DOHH2 (cell line): ENCODE measurements at regions not wholly inside any gene's neighbourhood (a gene's known extent, or its start where the extent isn't known, plus 50 kb on each side); places are given as distances from the start of the nearest gene placed in this dataset.

Experiments
- H3F3A ChIP-seq: fragments of 200-600 bp; sonication (generic), shearing (Covaris generic); 2 replicates; pipeline ENCODE4 v1.6.0; 2016; ENCODE audit warnings: antibody characterized with exemption, mild to moderate bottlenecking; ENCODE audit not compliant: control insufficient read depth, insufficient read depth
- H3K27ac ChIP-seq: fragments of 200-600 bp; sonication (generic); 2 replicates; pipeline ENCODE4 v1.5.1; 2014; ENCODE audit warnings: low read depth, mild to moderate bottlenecking, low read length, moderate library complexity
- H3K27me3 ChIP-seq: fragments of 200-600 bp; sonication (generic); 2 replicates; pipeline ENCODE4 v1.6.1; 2014; ENCODE audit warnings: mild to moderate bottlenecking, low read length, mixed read lengths; ENCODE audit not compliant: control insufficient read depth
- H3K36me3 ChIP-seq: fragments of 200-600 bp; sonication (generic); 2 replicates; pipeline ENCODE4 v1.6.1; 2014; ENCODE audit warnings: mild to moderate bottlenecking, low read length, moderate library complexity, mixed read lengths; ENCODE audit not compliant: control insufficient read depth
- H3K4me1 ChIP-seq: fragments of 200-600 bp; sonication (generic); 2 replicates; pipeline ENCODE4 v1.6.1; 2014; ENCODE audit warnings: mild to moderate bottlenecking, low read length, mixed read lengths; ENCODE audit not compliant: control insufficient read depth
- H3K4me2 ChIP-seq: fragments of 200-600 bp; sonication (generic); 2 replicates; pipeline ENCODE4 v1.6.0; 2014; ENCODE audit warnings: mild to moderate bottlenecking, low read length, moderate library complexity
- H3K4me3 ChIP-seq: fragments of 200-600 bp; sonication (generic); 2 replicates; pipeline ENCODE4 v1.5.1; 2014; ENCODE audit warnings: mild to moderate bottlenecking, low read length, mixed read lengths
- H3K79me2 ChIP-seq: fragments of 200-600 bp; sonication (generic); 2 replicates; pipeline ENCODE4 v1.6.1; 2014; ENCODE audit warnings: mild to moderate bottlenecking, low read length, mixed read lengths; ENCODE audit not compliant: control insufficient read depth
- H3K9me2 ChIP-seq: fragments of 200-600 bp; sonication (generic); replicated peaks from 2 replicates; pipeline ENCODE4 v1.6.1; 2014; ENCODE audit warnings: mild to moderate bottlenecking, low read length, mixed read lengths; ENCODE audit not compliant: control insufficient read depth
- H3K9me3 ChIP-seq: fragments of 200-600 bp; sonication (generic); 2 replicates; pipeline ENCODE4 v1.6.1; 2014; ENCODE audit warnings: antibody characterized with exemption, low read length, mixed read lengths; ENCODE audit not compliant: control insufficient read depth, insufficient read depth
- H4K20me1 ChIP-seq: fragments of 200-600 bp; sonication (generic); 2 replicates; pipeline ENCODE4 v1.6.0; 2014; ENCODE audit warnings: low read depth, mild to moderate bottlenecking, antibody characterized with exemption, low read length, moderate library complexity; ENCODE audit not compliant: control insufficient read depth, insufficient read depth
- CTCF ChIP-seq: fragments of 200-600 bp; sonication (generic); IDR thresholded peaks from one replicate; pipeline ENCODE4 v1.5.1; 2014; ENCODE audit warnings: antibody characterized with exemption, mild to moderate bottlenecking, low read depth, low read length; ENCODE audit not compliant: poor library complexity, severe bottlenecking
- EZH2phosphoT487 ChIP-seq: fragments of 200-600 bp; sonication (generic); IDR thresholded peaks from 2 replicates; pipeline ENCODE4 v1.6.1; 2017; ENCODE audit warnings: borderline replicate concordance, mild to moderate bottlenecking, antibody characterized with exemption, low read length, moderate library complexity, mixed read lengths

DNA sequence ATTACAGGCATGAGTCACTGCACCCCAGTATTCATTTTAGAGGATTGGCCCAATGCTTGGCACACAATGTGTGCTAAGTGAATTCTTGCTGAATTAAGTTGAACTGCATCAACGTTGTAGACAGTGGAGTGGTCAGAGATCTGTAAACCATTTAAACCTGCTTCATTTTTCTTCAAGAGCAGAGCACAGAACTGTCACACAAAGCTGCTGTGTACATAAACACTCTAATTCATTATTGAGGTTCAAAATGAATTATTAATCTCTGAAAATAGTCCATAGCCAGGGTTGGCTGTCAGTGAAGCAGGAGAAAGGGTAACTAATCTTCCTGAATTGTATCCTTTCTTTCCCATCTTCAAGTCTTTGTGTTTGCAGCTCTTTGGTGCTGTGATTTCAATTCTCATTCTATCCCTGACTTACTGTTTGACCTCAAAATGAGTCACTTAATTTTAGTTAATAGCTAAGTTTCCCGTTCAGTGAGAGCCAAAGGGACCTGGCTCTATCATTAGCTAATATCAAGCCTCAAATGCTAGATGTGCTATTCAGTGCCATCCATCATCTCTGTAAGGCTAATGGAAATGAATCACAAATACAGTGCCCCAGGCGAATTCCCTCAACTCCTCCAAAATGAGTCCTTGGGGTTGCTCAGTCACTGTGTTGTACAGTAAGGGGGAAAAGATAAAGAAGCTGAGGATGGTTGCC lies 77.0 kb upstream of the TSC22D1 start:
- H3K27ac ChIP-seq, result no peak overlapping the region
- H3K79me2 ChIP-seq, result no peaks in the 10 kb centered on the region
- no peak for TF ChIP-seq CTCF
- TF ChIP-seq EZH2phosphoT487, result no peak
- H3K9me2 ChIP-seq, result no peaks in the 10 kb centered on the region
- no peaks in the 10 kb centered on the region for H3F3A ChIP-seq
- no peaks in the 10 kb centered on the region for H4K20me1 ChIP-seq
- H3K4me2 ChIP-seq, result no peak overlapping the region
- no peaks in the 10 kb centered on the region for H3K9me3 ChIP-seq
- H3K27me3 ChIP-seq, result no peaks in the 10 kb centered on the region
- H3K4me3 ChIP-seq, result no peak overlapping the region
- H3K36me3 ChIP-seq, result no peaks in the 10 kb centered on the region
- no peaks in the 10 kb centered on the region for H3K4me1 ChIP-seq

- H3K27me3 ChIP-seq, result no peaks in the 10 kb centered on the region
- H3K4me1 ChIP-seq, result no peaks in the 10 kb centered on the region
- no peak overlapping the region for H3K27ac ChIP-seq
- no peaks in the 10 kb centered on the region for H3K36me3 ChIP-seq
- H3F3A ChIP-seq, result no peaks in the 10 kb centered on the region
- H3K4me2 ChIP-seq, result no peak overlapping the region
- H3K79me2 ChIP-seq, result no peaks in the 10 kb centered on the region
- no peaks in the 10 kb centered on the region for H3K9me3 ChIP-seq
- H3K9me2 ChIP-seq, result no peaks in the 10 kb centered on the region
- TF ChIP-seq CTCF, result no peak
- TF ChIP-seq EZH2phosphoT487, result no peak
- no peaks in the 10 kb centered on the region for H4K20me1 ChIP-seq
- no peak overlapping the region for H3K4me3 ChIP-seq
Observed at GRCh38 chr13:44652168-44652567, 76.0 kb upstream of the TSC22D1 start.

DNA sequence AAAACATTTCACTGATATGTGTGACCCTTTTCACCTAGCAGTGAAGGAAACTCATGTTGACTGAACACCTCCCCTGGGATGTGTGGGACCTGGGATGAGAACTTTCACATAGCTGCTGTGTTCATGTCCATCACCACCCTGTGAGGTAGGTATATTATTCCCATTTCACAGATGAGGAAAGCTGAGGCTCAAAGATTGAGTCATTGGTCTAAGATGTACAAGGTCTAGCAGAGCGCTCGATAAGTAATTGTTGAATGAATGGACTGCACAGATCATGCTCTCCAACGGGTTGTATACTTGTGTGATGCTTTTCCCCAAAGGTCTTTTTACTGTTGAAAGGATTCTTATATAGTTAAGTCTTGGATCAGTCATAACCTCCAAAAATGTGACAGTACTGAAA lies 75.6 kb upstream of the TSC22D1 start:
- Histone ChIP-seq H3K9me2 (no peaks in the 10 kb centered on the region), H3K27ac (no peak overlapping the region), H3F3A (no peaks in the 10 kb centered on the region), H3K9me3 (no peaks in the 10 kb centered on the region), H3K79me2 (no peaks in the 10 kb centered on the region), H3K27me3 (no peaks in the 10 kb centered on the region), H3K4me1 (no peaks in the 10 kb centered on the region), H4K20me1 (no peaks in the 10 kb centered on the region), H3K4me2 (no peak overlapping the region), H3K36me3 (no peaks in the 10 kb centered on the region), H3K4me3 (no peak overlapping the region)
- TF ChIP-seq EZH2phosphoT487 (no peak), CTCF (no peak)
